ENCODE measurements at regions not wholly inside any gene's neighbourhood (a gene's known extent, or its start where the extent isn't known, plus 50 kb on each side); places are given as distances from the start of the nearest gene placed in this dataset.
"Not testable (repeated sequence)": the region's sequence is repeated elsewhere in the genome, so short reads cannot be mapped to it uniquely, and the experiment has no call there.

- no peak for DNase-seq
These were observed 380.1 kb downstream of the IRX2 start for GRCh38 chr5:2371419-2371710.

GRCh38 chr5:2370626-2371418, 380.7 kb downstream of the IRX2 start:
- DNase-seq: no peak

GRCh38 chr5:2369178-2369577, 382.3 kb downstream of the IRX2 start:
- DNase-seq: no peak

- DNase-seq: no peak
These were observed 384.7 kb downstream of the IRX2 start for GRCh38 chr5:2366816-2367215.

GRCh38 chr5:2357309-2357708, 394.2 kb downstream of the IRX2 start:
- no peak for DNase-seq

- DNase-seq: no peak
These were observed 395.6 kb downstream of the IRX2 start for GRCh38 chr5:2355859-2356258.

- DNase-seq: no peak
These were observed 397.5 kb downstream of the IRX2 start for GRCh38 chr5:2353871-2354440.

- DNase-seq: no peak
These were observed 398.3 kb downstream of the IRX2 start for GRCh38 chr5:2353211-2353610.

GRCh38 chr5:2352101-2352861, 399.2 kb downstream of the IRX2 start:
- DNase-seq: no peak

- not testable (repeated sequence) for DNase-seq
These were observed 401.7 kb downstream of the IRX2 start for GRCh38 chr5:2349768-2350167.

- no peak for DNase-seq
These were observed 412.8 kb downstream of the IRX2 start for GRCh38 chr5:2338686-2339085.

GRCh38 chr5:2335733-2336515, 415.6 kb downstream of the IRX2 start:
- DNase-seq: no peak

GRCh38 chr5:2335125-2335732, 416.2 kb downstream of the IRX2 start:
- DNase-seq: no peak

GRCh38 chr5:2334719-2335118, 416.8 kb downstream of the IRX2 start:
- no peak for DNase-seq

- no peak for DNase-seq
These were observed 418.2 kb downstream of the IRX2 start for GRCh38 chr5:2333291-2333690.

- no peak for DNase-seq
These were observed 419.0 kb downstream of the IRX2 start for GRCh38 chr5:2332521-2332920.

- no peak for DNase-seq
These were observed 420.9 kb downstream of the IRX2 start for GRCh38 chr5:2330325-2331130.

GRCh38 chr5:2329741-2330140, 421.7 kb downstream of the IRX2 start:
- no peak for DNase-seq

- DNase-seq: no peak
These were observed 424.9 kb downstream of the IRX2 start for GRCh38 chr5:2326601-2327000.

GRCh38 chr5:2324788-2325187, 426.7 kb downstream of the IRX2 start:
- DNase-seq: no peak

GRCh38 chr5:2320611-2321010, 430.9 kb downstream of the IRX2 start:
- no peak for DNase-seq

- no peak for DNase-seq
These were observed 433.9 kb downstream of the IRX2 start for GRCh38 chr5:2317540-2317939.

Data from NCI-H2081 (cell line).